CD4-positive, alpha-beta T cell (primary cell): ENCODE measurements at regions not wholly inside any gene's neighbourhood (a gene's known extent, or its start where the extent isn't known, plus 50 kb on each side); places are given as distances from the start of the nearest gene placed in this dataset.

Experiments
- ATAC-seq: fragments of 200-7000 bp; cut with Tn5 transposase; one replicate; pipeline ENCODE4 v1.10.0; 2022; ENCODE audit warnings: mild to moderate bottlenecking; ENCODE audit not compliant: poor library complexity
- CTCF ChIA-PET: fragments of 350-600 bp; sonication (Branson Sonifier 250); formaldehyde crosslinking; loops from one replicate; lab custom pipeline; 2021; ENCODE audit warnings: antibody characterized with exemption, inconsistent platforms; lab: Charles Lee
- POLR2A ChIA-PET: fragments of 350-600 bp; sonication (Branson Sonifier 250); formaldehyde crosslinking; loops from one replicate; lab custom pipeline; 2021; ENCODE audit warnings: antibody characterized with exemption, inconsistent platforms; lab: Charles Lee
- DNase-seq, 14 experiments: peaks; one replicate each; pipeline ENCODE4 v3.0.0-alpha.2; 2013 to 2020; ENCODE audit warnings: mixed read lengths in 2 of 14
- H3K27ac ChIP-seq, 2 donors: one replicate each; pipeline versions ENCODE4 v1.5.1 to v1.7.0; 2013; ENCODE audit warnings: low read length in 2 of 2, low read depth in 1 of 2, mild to moderate bottlenecking in 1 of 2
- H3K27me3 ChIP-seq, 2 experiments: 1 replicate in 1 of 2; 2 replicates in 1 of 2; pipeline versions ENCODE4 v1.6.1 to v1.7.0; 2013; ENCODE audit warnings: low read length in 2 of 2, control low read depth in 1 of 2, mild to moderate bottlenecking in 1 of 2, moderate library complexity in 1 of 2; ENCODE audit not compliant: insufficient read depth in 2 of 2, control insufficient read depth in 1 of 2
- H3K36me3 ChIP-seq: one replicate; pipeline ENCODE4 v1.6.1; 2013; ENCODE audit warnings: low read length, control low read depth; ENCODE audit not compliant: insufficient read depth
- H3K4me1 ChIP-seq: one replicate; pipeline ENCODE4 v1.6.1; 2013; ENCODE audit warnings: low read length, control low read depth; ENCODE audit not compliant: insufficient read depth
- H3K4me3 ChIP-seq: one replicate; pipeline ENCODE4 v1.5.1; 2013; ENCODE audit warnings: mild to moderate bottlenecking, low read length, moderate library complexity
- H3K9me3 ChIP-seq, 2 experiments: 1 replicate in 1 of 2; 2 replicates in 1 of 2; pipeline versions ENCODE4 v1.6.1 to v1.7.0; 2013; ENCODE audit warnings: low read length in 2 of 2, mild to moderate bottlenecking in 2 of 2, control low read depth in 1 of 2, moderate library complexity in 1 of 2; ENCODE audit not compliant: control insufficient read depth in 1 of 2, insufficient read depth in 1 of 2
- H3K27ac Mint-ChIP-seq: one replicate; pipeline ENCODE4 v1.8.0; 2020; ENCODE audit warnings: mixed read lengths
- H3K27me3 Mint-ChIP-seq: one replicate; pipeline ENCODE4 v1.8.0; 2021; ENCODE audit warnings: mixed read lengths
- H3K36me3 Mint-ChIP-seq: one replicate; pipeline ENCODE4 v1.8.0; 2021; ENCODE audit warnings: low read depth, mixed read lengths
- H3K4me1 Mint-ChIP-seq: one replicate; pipeline ENCODE4 v1.8.0; 2021; ENCODE audit warnings: low read depth, mixed read lengths
- H3K4me3 Mint-ChIP-seq: one replicate; pipeline ENCODE4 v1.8.0; 2020; ENCODE audit warnings: mild to moderate bottlenecking, mixed read lengths
- H3K9me3 Mint-ChIP-seq: one replicate; pipeline ENCODE4 v1.8.0; 2020; ENCODE audit warnings: mixed read lengths
- intact Hi-C, 2 experiments: fragments of 100-400 bp; cut with DNase I in 1 of 2; cut with micrococcal nuclease in 1 of 2; formaldehyde crosslinking; loops; one replicate each; pipeline versions ENCODE4 v1.15.1 to v1.9.0; 2023 to 2025; cut with DNase I, micrococcal nuclease
- TF ChIP-seq, protein P1 (sequence below): fragments of 200-600 bp; IDR thresholded peaks from one replicate; pipeline ENCODE4 v1.8.0; 2022; ENCODE audit warnings: antibody characterized with exemption, mild to moderate bottlenecking

DNA sequence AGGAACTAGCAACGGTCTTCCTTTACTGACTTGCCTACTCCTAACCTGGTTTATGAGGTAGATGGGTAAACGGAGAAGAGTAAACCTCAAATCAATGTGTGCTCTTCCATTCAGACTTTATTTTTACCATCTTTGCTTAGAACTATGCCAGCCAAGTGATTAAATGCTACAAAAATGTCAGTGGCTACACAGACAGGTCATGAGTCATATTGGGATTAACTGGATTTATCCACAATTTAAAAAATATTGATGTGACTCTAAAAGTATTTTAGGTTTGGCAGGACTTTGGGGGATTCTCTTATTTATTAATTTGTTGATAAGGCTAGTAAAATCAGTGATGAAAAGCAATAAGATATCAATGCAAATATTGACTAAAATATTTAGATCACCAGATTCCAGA lies 275.0 kb downstream of the PLK2 start:
- ChIA-PET POLR2A (no interaction called here), CTCF (no interaction called here)
- ATAC-seq (no peak), DNase-seq (no peak)
- Histone ChIP-seq H3K36me3 (no peaks in the 10 kb centered on the region), H3K27ac (no peak overlapping the region), H3K4me3 (no peak overlapping the region), H3K4me1 (no peaks in the 10 kb centered on the region), H3K9me3 (no peaks in the 10 kb centered on the region), H3K27me3 (no peaks in the 10 kb centered on the region)
- H3K9me3 Mint-ChIP-seq = no peaks in the 10 kb centered on the region
- H3K27me3 Mint-ChIP-seq = no peaks in the 10 kb centered on the region
- H3K27ac Mint-ChIP-seq = no peak overlapping the region
- H3K4me3 Mint-ChIP-seq = no peak overlapping the region
- H3K4me1 Mint-ChIP-seq = no peaks in the 10 kb centered on the region
- intact Hi-C loops = no loop called here
- no peaks in the 10 kb centered on the region for H3K36me3 Mint-ChIP-seq
- TF ChIP-seq, protein P1, sequence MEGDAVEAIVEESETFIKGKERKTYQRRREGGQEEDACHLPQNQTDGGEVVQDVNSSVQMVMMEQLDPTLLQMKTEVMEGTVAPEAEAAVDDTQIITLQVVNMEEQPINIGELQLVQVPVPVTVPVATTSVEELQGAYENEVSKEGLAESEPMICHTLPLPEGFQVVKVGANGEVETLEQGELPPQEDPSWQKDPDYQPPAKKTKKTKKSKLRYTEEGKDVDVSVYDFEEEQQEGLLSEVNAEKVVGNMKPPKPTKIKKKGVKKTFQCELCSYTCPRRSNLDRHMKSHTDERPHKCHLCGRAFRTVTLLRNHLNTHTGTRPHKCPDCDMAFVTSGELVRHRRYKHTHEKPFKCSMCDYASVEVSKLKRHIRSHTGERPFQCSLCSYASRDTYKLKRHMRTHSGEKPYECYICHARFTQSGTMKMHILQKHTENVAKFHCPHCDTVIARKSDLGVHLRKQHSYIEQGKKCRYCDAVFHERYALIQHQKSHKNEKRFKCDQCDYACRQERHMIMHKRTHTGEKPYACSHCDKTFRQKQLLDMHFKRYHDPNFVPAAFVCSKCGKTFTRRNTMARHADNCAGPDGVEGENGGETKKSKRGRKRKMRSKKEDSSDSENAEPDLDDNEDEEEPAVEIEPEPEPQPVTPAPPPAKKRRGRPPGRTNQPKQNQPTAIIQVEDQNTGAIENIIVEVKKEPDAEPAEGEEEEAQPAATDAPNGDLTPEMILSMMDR = no peak

DNA sequence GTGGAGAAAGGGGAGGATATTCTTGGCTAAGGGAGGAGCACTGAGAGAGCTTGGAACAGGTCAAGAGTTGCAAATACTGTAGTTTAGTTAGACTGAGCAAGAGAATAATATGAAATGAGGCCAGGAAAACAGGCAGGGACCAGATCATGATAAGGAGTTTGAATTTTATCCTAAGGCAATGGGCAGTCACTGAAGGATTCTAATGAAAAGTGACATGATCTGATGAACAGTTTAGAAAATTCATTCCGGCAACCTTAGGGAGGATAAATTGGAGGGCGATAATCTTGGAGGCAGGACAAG lies 276.1 kb downstream of the PLK2 start:
- no peaks in the 10 kb centered on the region for H3K27me3 ChIP-seq
- ATAC-seq (no peak), DNase-seq (no peak)
- no peak overlapping the region for H3K27ac Mint-ChIP-seq
- no peaks in the 10 kb centered on the region for H3K36me3 Mint-ChIP-seq
- intact Hi-C loops = no loop called here
- no peak overlapping the region for H3K4me3 ChIP-seq
- H3K27me3 Mint-ChIP-seq = no peaks in the 10 kb centered on the region
- no peaks in the 10 kb centered on the region for H3K4me1 Mint-ChIP-seq
- ChIA-PET CTCF (no interaction called here), POLR2A (no interaction called here)
- no peaks in the 10 kb centered on the region for H3K9me3 Mint-ChIP-seq
- H3K4me3 Mint-ChIP-seq = no peak overlapping the region
- no peaks in the 10 kb centered on the region for H3K4me1 ChIP-seq
- TF ChIP-seq, protein P1 = no peak
- no peaks in the 10 kb centered on the region for H3K9me3 ChIP-seq
- no peaks in the 10 kb centered on the region for H3K36me3 ChIP-seq
- H3K27ac ChIP-seq = no peak overlapping the region

DNA sequence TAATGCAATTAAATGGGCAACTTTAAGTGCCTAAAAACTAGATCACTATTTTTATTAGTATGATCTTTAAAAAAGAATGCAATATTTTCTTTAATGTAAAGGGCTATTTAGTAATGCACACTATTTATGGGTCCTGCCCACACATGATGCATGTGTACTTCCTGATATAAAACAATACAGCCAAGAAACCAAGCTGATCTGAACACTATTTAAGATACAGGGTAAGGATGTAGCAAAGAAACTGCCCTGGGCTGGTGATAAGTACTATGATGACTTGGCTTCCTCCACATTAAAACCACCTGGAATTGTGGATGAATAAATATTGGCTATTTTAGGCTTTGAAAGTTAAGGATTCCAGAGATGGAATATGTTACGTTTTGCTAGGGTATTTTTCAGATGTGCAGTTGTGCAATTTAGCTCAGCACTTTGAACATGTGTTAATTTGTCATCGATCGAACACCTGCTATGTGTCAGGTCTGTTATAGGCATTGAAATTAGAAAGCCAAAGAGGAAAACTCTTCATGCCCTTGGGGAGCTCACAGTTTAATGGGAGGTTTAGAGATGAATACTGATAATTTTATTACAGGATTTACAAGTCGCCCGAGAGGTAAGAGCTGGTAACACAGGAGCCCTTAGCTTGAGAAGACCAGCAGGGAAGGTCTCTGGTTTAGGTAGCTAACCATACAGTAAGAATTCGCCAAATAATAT lies 276.7 kb downstream of the PLK2 start:
- H3K27me3 Mint-ChIP-seq = no peaks in the 10 kb centered on the region
- no peaks in the 10 kb centered on the region for H3K4me1 Mint-ChIP-seq
- no peaks in the 10 kb centered on the region for H3K27me3 ChIP-seq
- no peak overlapping the region for H3K27ac ChIP-seq
- ATAC-seq (no peak), DNase-seq (no peak)
- H3K4me1 ChIP-seq = no peaks in the 10 kb centered on the region
- no peaks in the 10 kb centered on the region for H3K36me3 Mint-ChIP-seq
- no peak overlapping the region for H3K4me3 ChIP-seq
- H3K9me3 Mint-ChIP-seq = no peaks in the 10 kb centered on the region
- H3K9me3 ChIP-seq = no peaks in the 10 kb centered on the region
- intact Hi-C loops = no loop called here
- ChIA-PET POLR2A (no interaction called here), CTCF (no interaction called here)
- no peaks in the 10 kb centered on the region for H3K36me3 ChIP-seq
- TF ChIP-seq, protein P1 = no peak
- H3K4me3 Mint-ChIP-seq = no peak overlapping the region
- no peak overlapping the region for H3K27ac Mint-ChIP-seq
